ENCODE measurements at regions not wholly inside any gene's neighbourhood (a gene's known extent, or its start where the extent isn't known, plus 50 kb on each side); places are given as distances from the start of the nearest gene placed in this dataset.

GRCh38 chr17:53894591-53894990, 71.9 kb downstream of the KIF2B start:
- TF ChIP-seq CTCF (IDR thresholded peaks at IDR 0.05; ENCODE audit: insufficient read depth, low read length, poor library complexity, severe bottlenecking) (no peak), EZH2phosphoT487 (conservative IDR thresholded peaks at IDR 0.05; ENCODE audit: low read length) (no peak)
